ENCODE measurements at regions not wholly inside any gene's neighbourhood (a gene's known extent, or its start where the extent isn't known, plus 50 kb on each side); places are given as distances from the start of the nearest gene placed in this dataset.

DNA sequence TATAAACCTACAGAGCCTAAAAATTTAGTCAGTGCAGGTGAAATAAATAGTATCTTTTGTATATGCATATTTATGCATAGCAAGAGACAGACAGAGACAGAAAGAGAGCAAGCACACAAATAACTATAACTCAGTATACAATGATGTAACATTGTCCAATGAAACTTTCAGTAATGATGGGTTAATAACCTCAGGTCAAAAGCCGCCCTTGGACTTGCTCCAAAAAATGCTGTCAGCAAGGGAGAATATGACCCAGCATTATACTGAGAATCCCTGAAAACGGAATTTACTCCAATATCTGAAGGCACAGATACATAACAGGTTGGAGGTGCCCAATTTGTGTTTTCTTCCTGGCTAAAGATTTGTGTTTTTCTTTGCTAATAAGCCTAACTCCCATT lies 590.6 kb upstream of the NOX3 start:
- H3K27me3 Mint-ChIP-seq (ENCODE audit: unreplicated experiment) = no peaks in the 10 kb centered on the region
- no peaks in the 10 kb centered on the region for H3K4me1 Mint-ChIP-seq (ENCODE audit: low read depth, unreplicated experiment)
- no TSS peak for BruUV-seq (replicated peaks)
- H3K9me3 Mint-ChIP-seq (ENCODE audit: low read depth, unreplicated experiment) = peaks cover 4% of the 10 kb centered on the region
- CTCF ChIA-PET = interaction anchor here (0.6 kb wide), 1 partner anchor 1868 kb away, joined by 5 read pairs; no protein-coding TSS in a partner anchor
- no peak overlapping the region for H3K27ac Mint-ChIP-seq (ENCODE audit: unreplicated experiment)
- TF ChIP-seq, protein P1, sequence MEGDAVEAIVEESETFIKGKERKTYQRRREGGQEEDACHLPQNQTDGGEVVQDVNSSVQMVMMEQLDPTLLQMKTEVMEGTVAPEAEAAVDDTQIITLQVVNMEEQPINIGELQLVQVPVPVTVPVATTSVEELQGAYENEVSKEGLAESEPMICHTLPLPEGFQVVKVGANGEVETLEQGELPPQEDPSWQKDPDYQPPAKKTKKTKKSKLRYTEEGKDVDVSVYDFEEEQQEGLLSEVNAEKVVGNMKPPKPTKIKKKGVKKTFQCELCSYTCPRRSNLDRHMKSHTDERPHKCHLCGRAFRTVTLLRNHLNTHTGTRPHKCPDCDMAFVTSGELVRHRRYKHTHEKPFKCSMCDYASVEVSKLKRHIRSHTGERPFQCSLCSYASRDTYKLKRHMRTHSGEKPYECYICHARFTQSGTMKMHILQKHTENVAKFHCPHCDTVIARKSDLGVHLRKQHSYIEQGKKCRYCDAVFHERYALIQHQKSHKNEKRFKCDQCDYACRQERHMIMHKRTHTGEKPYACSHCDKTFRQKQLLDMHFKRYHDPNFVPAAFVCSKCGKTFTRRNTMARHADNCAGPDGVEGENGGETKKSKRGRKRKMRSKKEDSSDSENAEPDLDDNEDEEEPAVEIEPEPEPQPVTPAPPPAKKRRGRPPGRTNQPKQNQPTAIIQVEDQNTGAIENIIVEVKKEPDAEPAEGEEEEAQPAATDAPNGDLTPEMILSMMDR (IDR thresholded peaks at IDR 0.05; ENCODE audit: unreplicated experiment) = no peak
- intact Hi-C loops (cut with micrococcal nuclease; ENCODE audit: unreplicated experiment) = no loop called here
- no peak overlapping the region for H3K4me3 Mint-ChIP-seq (ENCODE audit: low read depth, unreplicated experiment)
- no peak for DNase-seq
- peaks cover 4% of the 10 kb centered on the region for H3K36me3 Mint-ChIP-seq (ENCODE audit: insufficient read depth, unreplicated experiment)

DNA sequence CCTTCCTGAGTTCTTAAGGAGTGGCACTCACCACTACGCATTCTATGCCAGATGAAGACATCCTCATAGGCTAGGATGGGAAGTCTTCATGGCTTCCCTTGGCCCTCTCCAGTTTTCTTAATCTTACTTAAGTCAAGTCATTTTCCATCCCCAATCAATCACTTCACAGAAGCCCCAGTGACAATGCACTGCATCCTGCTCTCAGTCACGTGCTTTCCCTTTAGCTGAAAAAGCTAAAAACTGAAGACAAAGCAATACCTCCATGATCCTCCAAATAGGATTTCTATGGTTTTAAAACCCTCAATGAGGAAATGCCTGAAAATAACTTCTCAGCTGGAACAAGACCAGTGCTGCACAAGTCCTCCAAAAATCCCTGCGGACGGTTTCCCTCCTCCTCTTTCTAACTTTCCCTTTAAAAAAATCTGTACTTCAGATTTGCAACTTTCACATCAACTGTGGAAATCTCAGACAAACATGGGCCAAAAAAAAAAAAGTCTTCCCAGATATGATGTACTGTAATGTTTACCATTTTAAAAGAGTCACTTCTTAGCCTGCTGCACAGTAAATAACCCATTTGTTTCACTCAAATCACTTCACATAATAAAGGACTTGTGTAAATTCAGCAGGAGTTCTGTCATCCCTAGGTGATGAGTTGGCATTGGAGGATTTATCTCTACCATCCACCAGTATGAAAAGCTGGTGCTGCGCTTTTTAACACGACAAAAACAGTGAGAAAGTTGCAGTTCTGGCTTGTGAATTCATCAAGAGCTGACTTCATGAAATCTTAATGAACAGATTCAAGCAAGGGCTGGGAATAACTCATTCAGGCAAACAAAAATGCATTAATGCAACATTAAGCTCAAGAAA lies 590.0 kb upstream of the NOX3 start:
- intact Hi-C loops (cut with micrococcal nuclease; ENCODE audit: unreplicated experiment) = no loop called here
- TF ChIP-seq, protein P1 (IDR thresholded peaks at IDR 0.05; ENCODE audit: unreplicated experiment) = no peak
- no TSS peak for BruUV-seq (replicated peaks)
- CTCF ChIA-PET = interaction anchor here (0.6 kb wide), 1 partner anchor 1868 kb away, joined by 5 read pairs; no protein-coding TSS in a partner anchor
- H3K4me1 Mint-ChIP-seq (ENCODE audit: low read depth, unreplicated experiment) = no peaks in the 10 kb centered on the region
- no peak overlapping the region for H3K27ac Mint-ChIP-seq (ENCODE audit: unreplicated experiment)
- peaks cover 4% of the 10 kb centered on the region for H3K36me3 Mint-ChIP-seq (ENCODE audit: insufficient read depth, unreplicated experiment)
- no peak for DNase-seq
- no peaks in the 10 kb centered on the region for H3K27me3 Mint-ChIP-seq (ENCODE audit: unreplicated experiment)
- peaks cover 4% of the 10 kb centered on the region for H3K9me3 Mint-ChIP-seq (ENCODE audit: low read depth, unreplicated experiment)
- no peak overlapping the region for H3K4me3 Mint-ChIP-seq (ENCODE audit: low read depth, unreplicated experiment)

DNA sequence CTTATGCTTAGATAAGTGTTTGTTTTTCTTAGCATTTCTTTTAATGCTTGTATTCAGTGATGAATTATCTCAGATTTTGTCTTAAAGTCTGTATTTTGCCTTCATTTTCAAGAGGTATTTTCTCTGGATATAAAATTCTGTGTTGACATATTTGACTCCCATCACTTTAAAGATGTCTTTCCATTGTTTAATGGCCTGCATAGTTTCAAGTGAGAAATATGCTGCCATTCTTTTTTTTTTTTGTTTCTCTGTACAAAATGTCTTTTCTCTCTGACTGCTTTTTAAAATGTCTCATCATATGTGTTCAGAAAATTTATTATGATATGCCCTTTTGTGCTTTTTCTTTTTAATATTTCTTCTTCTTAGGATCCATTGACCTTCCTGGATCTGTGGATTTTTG lies 578.0 kb upstream of the NOX3 start:
- no peaks in the 10 kb centered on the region for H3K27me3 Mint-ChIP-seq (ENCODE audit: unreplicated experiment)
- H3K4me3 Mint-ChIP-seq (ENCODE audit: low read depth, unreplicated experiment) = no peak overlapping the region
- no peaks in the 10 kb centered on the region for H3K36me3 Mint-ChIP-seq (ENCODE audit: insufficient read depth, unreplicated experiment)
- H3K9me3 Mint-ChIP-seq (ENCODE audit: low read depth, unreplicated experiment) = peaks cover 4% of the 10 kb centered on the region
- TF ChIP-seq, protein P1 (IDR thresholded peaks at IDR 0.05; ENCODE audit: unreplicated experiment) = no peak
- CTCF ChIA-PET = no interaction called here
- no peak overlapping the region for H3K27ac Mint-ChIP-seq (ENCODE audit: unreplicated experiment)
- intact Hi-C loops (cut with micrococcal nuclease; ENCODE audit: unreplicated experiment) = no loop called here
- DNase-seq = no peak
- BruUV-seq (replicated peaks) = no TSS peak
- H3K4me1 Mint-ChIP-seq (ENCODE audit: low read depth, unreplicated experiment) = peaks cover 5% of the 10 kb centered on the region

DNA sequence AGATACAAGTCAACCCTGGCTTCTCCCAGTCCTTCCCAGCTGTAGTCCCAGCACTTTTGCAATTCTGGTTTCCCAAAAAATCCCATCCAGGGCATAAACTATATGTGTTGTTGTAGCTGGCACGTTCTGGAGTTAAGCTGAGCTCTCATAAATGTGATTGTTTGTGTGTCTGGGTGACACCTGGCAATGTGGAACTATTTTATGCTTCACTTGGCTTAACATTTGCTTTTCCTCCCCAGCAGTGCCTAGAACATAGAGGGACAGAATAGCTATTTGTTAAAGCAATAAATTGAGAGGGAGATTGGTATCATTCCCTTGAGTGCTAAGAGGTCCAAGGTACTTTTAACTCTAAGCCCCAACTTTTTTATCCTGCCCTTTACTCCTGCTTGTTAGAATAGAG lies 575.9 kb upstream of the NOX3 start:
- Mint-ChIP-seq H3K4me3 (ENCODE audit: low read depth, unreplicated experiment) (no peak overlapping the region), H3K9me3 (ENCODE audit: low read depth, unreplicated experiment) (peaks cover 4% of the 10 kb centered on the region), H3K27ac (ENCODE audit: unreplicated experiment) (no peak overlapping the region), H3K27me3 (ENCODE audit: unreplicated experiment) (no peaks in the 10 kb centered on the region), H3K4me1 (ENCODE audit: low read depth, unreplicated experiment) (peaks cover 9% of the 10 kb centered on the region), H3K36me3 (ENCODE audit: insufficient read depth, unreplicated experiment) (no peaks in the 10 kb centered on the region)
- BruUV-seq (replicated peaks) = no TSS peak
- no peak for DNase-seq
- CTCF ChIA-PET = no interaction called here
- TF ChIP-seq, protein P1 (IDR thresholded peaks at IDR 0.05; ENCODE audit: unreplicated experiment) = no peak
- intact Hi-C loops (cut with micrococcal nuclease; ENCODE audit: unreplicated experiment) = no loop called here
